ENCODE measurements at regions not wholly inside any gene's neighbourhood (a gene's known extent, or its start where the extent isn't known, plus 50 kb on each side); places are given as distances from the start of the nearest gene placed in this dataset.
"Not testable (repeated sequence)": the region's sequence is repeated elsewhere in the genome, so short reads cannot be mapped to it uniquely, and the experiment has no call there.

DNA sequence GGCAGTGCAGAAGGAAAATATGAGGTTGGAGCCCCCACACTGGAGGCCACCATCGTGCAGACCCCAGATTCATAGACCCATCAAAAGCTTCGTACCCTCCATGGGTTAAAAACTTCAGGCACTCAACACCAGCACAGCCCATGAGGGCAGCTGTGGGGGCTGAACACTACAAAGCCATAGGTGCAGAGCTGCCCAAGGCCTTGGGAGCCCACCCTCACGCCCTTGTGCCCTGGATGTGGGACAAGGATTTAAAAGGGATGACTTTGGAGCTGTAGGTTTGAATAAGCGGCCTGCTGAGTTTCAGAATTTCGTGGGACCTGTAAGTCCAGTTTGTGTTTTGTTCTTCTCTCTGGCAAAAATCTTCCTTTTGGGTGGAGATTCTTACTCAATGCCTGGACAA is 747.6 kb downstream of the SPATA31A6 start:
- not testable (repeated sequence) for H3K36me3 Mint-ChIP-seq (ENCODE audit: low read depth); H3K27ac Mint-ChIP-seq

GRCh38 chr9:42937583-42938235 is 754.2 kb downstream of the SPATA31A6 start:
- H3K4me1 Mint-ChIP-seq (ENCODE audit: low read depth); DNase-seq (ENCODE audit: low spot score); H3K27me3 Mint-ChIP-seq (ENCODE audit: low read depth); H3K9me3 Mint-ChIP-seq; H3K36me3 Mint-ChIP-seq (ENCODE audit: low read depth); H3K4me3 Mint-ChIP-seq; H3K27ac Mint-ChIP-seq: not testable (repeated sequence)

More for the DNA sequence above, 747.6 kb downstream of the SPATA31A6 start:
- H3K9me3 Mint-ChIP-seq; DNase-seq (ENCODE audit: low spot score); H3K4me1 Mint-ChIP-seq (ENCODE audit: low read depth); H3K27me3 Mint-ChIP-seq (ENCODE audit: low read depth); H3K4me3 Mint-ChIP-seq: not testable (repeated sequence)

GRCh38 chr9:42947050-42947449 is 763.6 kb downstream of the SPATA31A6 start:
- H3K4me3 Mint-ChIP-seq; H3K4me1 Mint-ChIP-seq (ENCODE audit: low read depth); H3K36me3 Mint-ChIP-seq (ENCODE audit: low read depth); DNase-seq (ENCODE audit: low spot score); H3K27me3 Mint-ChIP-seq (ENCODE audit: low read depth); H3K9me3 Mint-ChIP-seq: not testable (repeated sequence)
- peak overlapping the region; percentile 36 for H3K27ac Mint-ChIP-seq

GRCh38 chr9:42951239-42951638 is 767.8 kb downstream of the SPATA31A6 start:
- not testable (repeated sequence) for H3K36me3 Mint-ChIP-seq (ENCODE audit: low read depth)

DNA sequence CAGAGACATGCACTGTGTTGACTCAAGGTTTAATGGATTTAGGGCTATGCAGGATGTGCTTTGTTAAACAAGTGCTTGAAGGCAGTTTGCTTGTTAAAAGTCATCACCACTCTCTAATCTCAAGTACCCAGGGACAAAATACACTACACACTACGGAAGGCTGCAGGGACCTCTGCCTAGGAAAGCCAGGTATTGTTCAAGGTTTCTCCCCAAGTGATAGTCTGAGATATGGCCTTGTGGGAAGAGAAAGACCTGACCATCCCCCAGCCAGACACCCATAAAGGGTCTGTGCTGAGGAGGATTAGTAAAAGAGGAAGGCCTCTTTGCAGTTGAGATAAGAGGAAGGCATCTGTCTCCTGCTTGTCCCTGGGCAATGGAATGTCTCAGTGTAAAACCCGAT is 781.7 kb downstream of the SPATA31A6 start:
- not testable (repeated sequence) for DNase-seq (ENCODE audit: low spot score); H3K9me3 Mint-ChIP-seq; H3K27me3 Mint-ChIP-seq (ENCODE audit: low read depth); H3K27ac Mint-ChIP-seq; H3K4me1 Mint-ChIP-seq (ENCODE audit: low read depth); H3K36me3 Mint-ChIP-seq (ENCODE audit: low read depth); H3K4me3 Mint-ChIP-seq

More at GRCh38 chr9:42951239-42951638, 767.8 kb downstream of the SPATA31A6 start:
- not testable (repeated sequence) for H3K27me3 Mint-ChIP-seq (ENCODE audit: low read depth); H3K27ac Mint-ChIP-seq; H3K9me3 Mint-ChIP-seq; H3K4me3 Mint-ChIP-seq; H3K4me1 Mint-ChIP-seq (ENCODE audit: low read depth); DNase-seq (ENCODE audit: low spot score)

- not testable (repeated sequence) for DNase-seq (ENCODE audit: low spot score); H3K9me3 Mint-ChIP-seq; H3K4me1 Mint-ChIP-seq (ENCODE audit: low read depth); H3K36me3 Mint-ChIP-seq (ENCODE audit: low read depth); H3K27me3 Mint-ChIP-seq (ENCODE audit: low read depth); H3K4me3 Mint-ChIP-seq; H3K27ac Mint-ChIP-seq
Observed at GRCh38 chr9:42971872-42972271, 788.4 kb downstream of the SPATA31A6 start.

DNA sequence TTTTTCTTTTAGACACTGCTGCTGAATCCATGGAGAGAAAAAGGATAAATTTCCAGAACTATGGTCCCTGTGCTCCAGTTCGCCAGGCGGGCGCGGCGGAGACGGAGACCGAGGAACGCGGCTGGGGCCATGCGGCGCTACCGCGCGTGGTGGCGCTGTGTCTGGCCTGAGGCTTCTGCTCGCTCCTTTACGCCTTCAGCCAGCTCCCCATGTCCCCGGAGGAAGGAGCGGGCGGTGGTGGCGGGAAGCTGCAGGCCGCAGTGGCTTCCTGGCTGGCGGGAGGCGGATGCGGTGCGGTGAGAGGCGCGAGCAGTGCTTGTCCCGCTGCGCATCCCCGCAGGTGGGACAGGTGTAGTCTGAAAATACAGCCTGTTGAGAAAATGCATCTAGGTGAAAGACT is 791.3 kb downstream of the SPATA31A6 start:
- H3K36me3 Mint-ChIP-seq (ENCODE audit: low read depth); H3K9me3 Mint-ChIP-seq; H3K27me3 Mint-ChIP-seq (ENCODE audit: low read depth); H3K4me1 Mint-ChIP-seq (ENCODE audit: low read depth); H3K27ac Mint-ChIP-seq; DNase-seq (ENCODE audit: low spot score); H3K4me3 Mint-ChIP-seq: not testable (repeated sequence)

GRCh38 chr9:42984761-42985160 is 801.3 kb downstream of the SPATA31A6 start:
- not testable (repeated sequence) for H3K4me1 Mint-ChIP-seq (ENCODE audit: low read depth); H3K27ac Mint-ChIP-seq; H3K36me3 Mint-ChIP-seq (ENCODE audit: low read depth); H3K27me3 Mint-ChIP-seq (ENCODE audit: low read depth); DNase-seq (ENCODE audit: low spot score); H3K9me3 Mint-ChIP-seq; H3K4me3 Mint-ChIP-seq

Measured in T-helper 2 cell treated with Interferon-gamma antibody and Interleukin-4, amounts not matched to agents 5 μg/mL and 100 μg/mL, for 36 hours (primary cell).